Daoy (cell line): ENCODE measurements at regions not wholly inside any gene's neighbourhood (a gene's known extent, or its start where the extent isn't known, plus 50 kb on each side); places are given as distances from the start of the nearest gene placed in this dataset.
"Not testable (repeated sequence)": the region's sequence is repeated elsewhere in the genome, so short reads cannot be mapped to it uniquely, and the experiment has no call there.

Experiments used
- DNase-seq: peaks from one replicate; pipeline ENCODE4 v3.0.0-alpha.2; 2015; ENCODE audit warnings: low read depth

DNA sequence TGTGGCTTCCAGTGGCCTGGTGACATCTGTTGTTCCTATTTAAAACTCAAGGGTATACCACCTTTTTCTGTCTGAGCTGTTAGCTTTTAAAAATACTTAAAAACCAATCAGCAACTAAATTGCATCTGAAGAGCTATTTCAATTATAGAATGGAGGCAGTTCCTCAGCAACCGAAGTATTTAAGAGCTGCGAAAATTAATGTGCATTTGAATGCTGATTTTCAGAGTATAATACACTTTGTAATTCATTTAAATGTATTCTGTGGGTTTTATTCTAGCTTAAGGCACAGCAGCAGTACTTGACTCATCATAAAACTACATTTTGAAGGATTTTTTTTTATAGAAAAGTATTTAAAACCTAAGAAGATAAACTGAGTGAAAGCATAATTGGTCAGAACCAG lies 404.9 kb upstream of the PRKCQ start:
- no peak for DNase-seq

DNA sequence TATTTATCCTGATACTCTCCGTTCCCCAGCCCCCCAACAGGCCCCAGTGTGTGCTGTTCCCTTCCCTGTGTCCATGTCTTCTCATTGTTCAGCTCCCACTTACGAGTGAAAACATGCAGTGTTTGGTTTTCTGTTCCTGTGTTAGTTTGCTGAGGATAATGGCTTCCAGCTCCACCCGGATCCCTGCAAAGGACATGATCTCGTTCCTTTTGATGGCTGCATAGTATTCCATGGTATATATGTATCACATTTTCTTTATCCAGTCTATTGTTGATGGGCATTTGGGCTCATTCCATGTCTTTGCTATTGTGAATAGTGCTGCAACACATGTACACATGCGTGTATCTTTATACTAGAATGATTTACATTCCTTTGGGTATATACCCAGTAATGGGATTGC lies 403.9 kb upstream of the PRKCQ start:
- DNase-seq, result not testable (repeated sequence)

DNA sequence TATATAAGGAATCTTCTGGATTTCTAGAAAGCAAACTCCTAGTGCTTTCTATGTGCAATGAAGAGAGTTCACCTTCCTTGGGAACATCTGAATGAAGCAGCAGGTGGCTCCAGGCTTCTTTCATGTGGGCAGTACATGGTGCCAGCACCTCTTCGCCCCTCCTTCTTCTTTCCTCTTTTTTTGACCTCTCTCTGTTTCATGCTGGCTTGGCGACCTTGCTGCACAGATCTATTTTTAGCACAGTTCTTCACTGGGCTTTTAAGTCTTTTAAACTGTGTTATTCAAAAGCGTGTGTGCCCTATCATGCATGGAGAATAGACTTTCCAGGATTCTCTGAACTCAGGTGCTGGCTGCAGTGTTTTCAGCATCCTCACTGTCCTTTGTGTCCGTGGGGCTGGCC lies 400.3 kb upstream of the PRKCQ start:
- DNase-seq, result no peak

DNA sequence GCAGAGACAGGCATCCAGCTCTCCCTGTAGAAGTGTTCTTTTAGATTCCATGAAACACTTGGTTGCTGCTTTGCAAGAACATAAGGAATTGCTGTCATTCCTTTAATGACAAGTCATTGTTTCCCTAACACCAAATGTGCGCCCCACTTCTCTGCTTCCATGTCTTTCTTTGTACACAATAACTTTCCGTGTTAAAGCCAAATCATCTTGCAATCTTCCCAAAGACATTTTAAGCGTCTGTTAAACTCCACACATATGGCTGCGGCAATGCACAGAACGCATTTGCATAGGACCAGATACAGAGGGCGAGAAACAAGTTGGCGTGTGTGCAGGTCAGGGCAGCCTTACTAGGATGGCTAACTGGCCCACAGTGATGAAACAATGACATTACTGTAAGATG lies 399.3 kb upstream of the PRKCQ start:
- DNase-seq, result no peak

DNA sequence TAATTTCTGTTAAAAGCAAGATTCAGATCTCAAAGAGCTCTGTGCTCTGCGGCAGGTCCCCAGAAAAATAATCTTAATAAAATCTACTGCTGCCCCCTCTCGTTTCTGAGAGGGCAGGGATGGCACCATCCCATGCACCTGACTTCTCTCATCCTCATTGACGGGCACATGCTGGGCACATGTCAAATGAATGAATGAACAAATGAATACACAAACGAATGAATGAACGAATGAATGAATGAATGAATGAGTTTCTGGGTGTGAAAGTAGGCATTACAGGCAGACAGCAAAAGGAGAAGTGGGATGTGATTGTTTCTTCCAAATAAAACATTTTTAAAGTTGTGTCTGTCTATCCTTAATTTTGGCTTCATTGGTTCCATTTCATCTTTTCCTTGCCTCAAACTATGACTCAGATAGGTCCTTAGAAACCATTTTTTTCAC lies 398.1 kb upstream of the PRKCQ start:
- DNase-seq, result no peak

DNA sequence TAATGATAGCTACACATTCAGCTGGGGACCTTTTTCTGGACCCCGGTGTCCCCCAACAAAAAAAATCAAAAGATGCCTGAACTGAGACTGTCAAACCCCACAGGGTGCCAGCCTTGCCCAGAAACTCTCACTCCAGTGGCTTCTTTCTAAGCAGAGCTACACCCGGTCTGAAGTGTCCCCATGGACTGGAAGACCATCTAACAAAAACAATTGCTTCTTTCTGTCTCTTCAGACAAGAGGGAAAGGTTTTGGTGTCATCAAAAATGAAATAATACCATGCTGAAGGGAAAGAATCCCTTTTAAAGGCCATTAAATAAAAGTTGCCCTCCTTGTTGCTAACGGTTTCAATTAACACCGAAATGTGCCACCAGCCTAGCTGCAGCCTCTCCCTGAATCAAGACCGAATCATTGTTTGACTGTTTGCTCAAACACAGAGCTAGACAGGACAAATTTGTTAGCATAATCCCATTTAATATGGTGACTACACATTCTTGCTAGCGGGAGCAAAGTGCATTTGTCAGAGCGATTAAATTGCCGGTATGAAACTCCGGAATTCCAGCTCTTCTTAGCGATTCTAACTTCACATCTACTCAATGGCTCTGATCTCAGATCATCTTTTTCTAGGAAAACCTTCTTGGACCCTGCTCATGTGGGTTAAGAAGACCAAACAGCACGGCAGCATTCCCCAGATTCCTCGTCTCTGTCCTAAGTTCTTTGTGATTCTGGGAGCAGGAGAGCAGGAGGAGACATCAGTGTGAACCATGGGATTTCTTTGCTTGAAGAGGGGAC lies 397.5 kb upstream of the PRKCQ start:
- DNase-seq, result no peak

DNA sequence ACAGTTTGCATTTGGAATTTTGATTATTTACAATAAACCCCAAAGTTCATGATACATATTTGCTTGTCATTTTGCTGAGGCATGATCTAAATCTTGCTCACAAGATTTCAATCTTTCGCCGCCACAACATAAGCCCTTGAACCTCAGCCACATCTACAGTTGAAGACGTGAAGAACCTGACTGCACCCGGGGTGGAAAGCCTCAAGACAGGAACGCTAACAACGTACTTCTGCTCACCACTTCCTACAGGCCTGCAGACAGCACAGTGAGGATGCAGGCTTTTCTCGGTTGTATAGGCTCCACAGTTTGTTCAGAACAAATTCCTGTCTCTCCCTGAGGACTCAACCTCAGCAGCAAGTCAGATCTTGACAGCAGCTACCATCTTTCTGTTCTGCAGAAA lies 393.8 kb upstream of the PRKCQ start:
- no peak for DNase-seq

DNA sequence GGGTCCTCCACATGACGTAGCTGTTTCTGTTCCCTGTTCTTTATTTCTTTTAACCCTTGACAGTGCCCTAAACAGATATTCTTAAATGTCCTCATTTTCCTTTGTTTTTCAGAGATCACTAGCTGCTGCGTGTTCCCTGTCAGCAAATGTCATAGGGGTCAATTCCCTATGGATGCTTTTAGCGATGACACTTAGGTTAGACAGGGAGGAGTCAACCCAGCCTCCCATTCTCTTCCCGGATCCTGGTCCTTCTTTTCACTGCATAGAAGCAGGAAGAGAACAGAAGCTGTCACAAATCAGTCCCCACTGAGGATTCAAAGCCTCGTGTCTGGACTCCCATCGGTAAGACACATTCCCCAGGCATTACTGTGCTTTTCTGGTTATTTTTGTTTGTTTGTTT lies 392.1 kb upstream of the PRKCQ start:
- no peak for DNase-seq

DNA sequence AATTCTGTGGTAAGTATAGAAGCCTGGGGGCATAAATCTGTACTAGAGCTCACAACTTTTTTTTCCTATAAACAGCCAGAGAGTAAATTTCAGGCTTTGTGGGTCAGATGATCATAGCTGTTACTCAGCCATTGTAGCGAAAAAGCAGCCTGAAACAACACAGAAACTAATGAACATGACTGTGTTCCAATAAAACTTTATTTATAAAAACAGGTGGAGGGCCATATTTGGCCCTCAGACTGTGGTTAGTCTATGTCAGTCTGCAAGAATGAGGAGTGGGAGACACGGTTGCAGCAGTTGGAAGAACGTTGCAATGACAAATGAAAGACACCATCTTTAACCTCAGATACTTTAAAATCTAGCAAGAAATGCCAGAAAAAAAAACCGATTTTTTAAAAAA lies 389.6 kb upstream of the PRKCQ start:
- DNase-seq, result no peak

DNA sequence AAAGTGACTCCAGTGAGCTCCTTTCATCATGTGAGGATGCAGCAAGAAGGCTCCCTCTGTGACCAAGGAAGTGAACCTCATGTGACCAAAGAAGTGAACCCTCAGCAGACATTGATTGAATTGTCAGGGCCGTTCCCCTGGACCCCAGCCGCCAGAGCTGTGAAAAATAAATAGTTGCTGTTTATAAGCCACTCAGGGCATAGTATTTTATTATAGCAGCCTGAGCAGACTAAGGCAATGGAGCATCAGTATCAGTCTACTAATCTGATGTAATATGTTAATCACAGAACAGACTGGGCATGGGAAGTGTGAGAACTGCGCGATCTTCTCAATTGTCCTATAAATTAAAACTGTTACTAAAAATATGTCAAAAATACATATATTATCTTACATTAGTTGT lies 384.5 kb upstream of the PRKCQ start:
- DNase-seq, result no peak

DNA sequence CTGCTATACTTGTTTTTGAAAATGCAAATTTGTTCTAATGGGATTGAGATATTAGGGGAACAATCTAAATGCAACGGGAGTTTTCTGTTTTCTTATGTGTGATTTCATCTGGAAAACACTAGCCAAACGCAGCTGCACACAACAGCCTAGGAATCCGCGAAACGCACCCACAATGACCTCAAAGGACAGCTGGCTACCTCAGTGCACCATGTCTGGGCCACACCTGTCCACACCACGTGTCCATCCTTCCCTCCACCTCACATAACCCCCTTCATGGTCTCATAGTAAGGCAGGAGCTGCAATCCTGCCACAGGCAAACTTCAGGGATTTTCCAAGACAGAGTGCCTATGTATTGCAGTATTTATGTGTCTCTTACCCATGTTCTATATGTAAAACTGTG lies 382.5 kb upstream of the PRKCQ start:
- no peak for DNase-seq

DNA sequence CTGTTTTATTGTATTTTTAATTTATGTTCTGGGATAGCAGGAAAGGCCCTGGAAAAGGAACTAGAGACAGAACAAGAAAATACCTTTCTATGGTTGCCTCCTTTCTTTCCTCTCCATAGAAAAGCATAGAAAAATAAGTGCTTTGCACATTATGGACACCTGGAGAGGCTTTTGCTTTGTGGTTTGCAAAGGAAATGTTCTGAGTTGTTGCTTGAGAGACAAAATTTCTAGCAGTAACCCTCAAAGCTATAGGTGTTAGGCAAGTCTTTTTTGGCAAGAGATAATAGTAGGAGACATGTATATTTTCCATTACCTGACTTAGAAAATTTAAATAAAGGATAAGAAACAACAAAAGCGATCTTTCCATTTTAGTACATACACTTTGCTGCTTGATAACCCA lies 378.6 kb upstream of the PRKCQ start:
- DNase-seq, result no peak

DNA sequence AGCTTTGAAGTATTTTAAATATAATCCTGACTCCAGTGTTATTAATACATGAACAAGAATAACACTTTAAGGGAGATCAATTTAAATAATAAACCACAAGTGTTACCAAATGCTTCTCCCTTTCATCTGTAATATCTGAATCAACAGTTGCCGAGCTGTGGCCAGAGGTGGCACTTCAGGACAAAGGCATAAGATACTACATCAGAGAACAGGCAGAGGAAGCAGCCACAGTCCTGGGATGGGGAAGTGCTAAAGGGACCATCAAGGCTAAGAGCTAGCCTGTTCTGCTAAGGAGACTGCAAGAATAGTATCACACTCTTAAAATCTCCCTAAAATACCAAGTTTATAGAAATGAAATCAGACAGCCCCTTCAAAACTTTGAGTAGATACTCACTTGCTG lies 378.2 kb upstream of the PRKCQ start:
- DNase-seq, result no peak

DNA sequence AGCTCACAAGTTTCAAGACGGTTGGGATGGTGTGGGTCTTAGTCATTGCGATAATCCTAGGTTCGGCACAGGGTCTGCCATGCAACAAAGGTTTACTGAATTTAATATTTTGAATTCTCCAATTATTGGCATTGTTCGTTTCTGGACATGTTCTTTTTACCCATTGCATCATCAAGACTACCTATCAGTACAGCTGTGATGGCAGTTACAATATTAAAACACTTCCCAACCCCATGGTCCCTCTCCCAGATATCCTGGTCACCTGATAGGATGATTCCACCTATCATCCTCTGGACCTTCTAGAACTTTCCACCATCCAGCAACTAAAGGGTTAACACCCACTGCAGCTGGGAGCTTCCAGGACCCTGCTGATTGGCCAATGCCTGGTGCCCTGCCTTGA lies 377.8 kb upstream of the PRKCQ start:
- no peak for DNase-seq

DNA sequence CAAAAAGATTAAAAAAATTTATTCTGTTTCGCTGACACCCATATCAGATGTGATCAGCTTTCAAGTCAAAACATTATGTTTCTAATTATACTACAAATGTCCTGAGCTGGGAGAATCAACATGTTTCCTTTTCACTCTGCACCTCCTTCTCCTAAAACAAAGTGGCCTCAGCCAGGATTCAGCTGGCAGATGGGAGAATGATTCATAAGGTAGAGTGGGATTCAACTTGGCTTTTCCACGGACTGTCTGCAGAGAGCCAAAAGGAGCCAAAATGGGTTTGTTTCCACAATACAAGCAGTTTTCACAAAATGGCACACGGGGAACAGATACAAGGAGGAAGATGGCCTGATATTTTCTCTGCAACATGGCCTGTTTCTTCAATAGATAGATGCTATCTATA lies 376.5 kb upstream of the PRKCQ start:
- no peak for DNase-seq

DNA sequence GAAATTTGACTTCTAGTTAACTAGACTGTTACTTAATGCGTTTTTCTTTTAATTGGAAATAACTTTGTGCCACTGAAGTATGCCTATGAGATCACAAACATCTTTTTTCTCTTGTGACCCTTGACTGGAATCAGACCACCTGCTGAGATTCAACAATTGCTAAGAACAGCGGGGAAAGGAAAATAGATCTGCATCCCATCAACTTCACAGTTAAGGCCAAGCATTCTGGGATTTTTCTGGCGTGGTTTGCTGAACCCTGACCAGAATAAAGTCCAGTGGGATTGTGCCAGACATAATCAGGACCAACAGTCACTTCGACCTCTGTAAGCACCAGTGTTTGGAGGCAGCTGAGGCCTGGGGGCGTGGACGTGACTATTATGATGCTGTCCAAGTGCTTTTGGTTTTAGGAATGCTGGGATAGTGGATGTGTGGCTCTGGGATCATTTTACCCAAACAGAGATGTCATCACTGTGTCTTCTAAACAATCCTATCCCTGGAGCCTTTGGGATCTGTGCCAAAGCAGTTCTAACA lies 373.3 kb upstream of the PRKCQ start:
- no peak for DNase-seq

DNA sequence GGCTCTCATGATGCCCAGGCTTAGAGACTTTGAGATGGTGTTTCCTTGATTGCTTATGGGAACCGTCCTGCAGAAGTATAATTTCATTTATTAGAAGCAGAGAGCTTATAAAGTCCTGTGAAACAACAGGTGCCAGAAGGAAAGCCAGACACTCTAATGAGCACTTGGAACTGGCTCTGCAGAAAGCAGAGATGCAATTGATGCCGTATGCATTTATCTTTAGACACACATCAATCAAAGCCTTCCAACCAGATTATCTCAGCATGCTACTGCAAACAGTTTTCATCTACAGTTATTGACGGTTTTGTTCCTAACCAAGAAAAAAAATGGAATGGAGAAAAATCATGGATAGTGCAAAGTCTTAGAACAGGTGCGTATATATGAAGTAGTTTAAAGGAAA lies 371.7 kb upstream of the PRKCQ start:
- no peak for DNase-seq

DNA sequence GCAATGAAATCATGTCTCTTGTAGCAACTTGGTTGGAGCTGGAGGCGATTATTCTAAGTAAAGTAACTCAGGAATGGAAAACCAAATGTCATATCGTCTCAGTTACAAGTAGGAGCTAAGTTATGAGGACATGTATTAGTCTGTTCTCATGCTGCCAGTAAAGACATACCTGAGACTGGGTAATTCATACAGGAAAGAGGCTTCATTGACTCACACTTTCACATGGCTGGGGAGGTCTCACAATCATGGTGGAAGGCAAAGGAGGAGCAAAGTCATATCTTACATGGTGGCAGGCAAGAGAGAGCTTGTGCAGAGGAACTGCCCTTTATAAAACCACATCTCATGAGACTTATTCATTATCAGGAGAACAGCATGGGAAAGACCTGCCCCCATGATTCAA lies 370.1 kb upstream of the PRKCQ start:
- no peak for DNase-seq

DNA sequence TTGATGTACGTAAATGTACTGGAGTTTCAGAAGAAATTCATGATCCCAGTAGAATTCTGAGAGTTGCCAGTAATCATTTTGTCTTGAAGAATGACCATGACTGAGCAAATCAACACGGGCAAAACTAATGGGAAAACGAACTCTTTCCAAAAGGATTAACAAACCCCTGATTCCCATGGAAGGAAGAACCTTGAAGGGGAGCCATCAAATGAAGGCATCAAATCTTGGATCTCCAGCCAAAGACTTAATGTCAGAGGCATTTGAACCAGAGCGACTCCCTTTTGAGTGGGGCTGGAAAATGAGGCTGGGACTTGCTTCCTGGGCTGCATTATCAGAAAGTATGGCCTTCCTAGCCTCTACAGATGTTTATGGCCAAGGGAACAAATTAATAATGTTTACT lies 364.4 kb upstream of the PRKCQ start:
- no peak for DNase-seq

DNA sequence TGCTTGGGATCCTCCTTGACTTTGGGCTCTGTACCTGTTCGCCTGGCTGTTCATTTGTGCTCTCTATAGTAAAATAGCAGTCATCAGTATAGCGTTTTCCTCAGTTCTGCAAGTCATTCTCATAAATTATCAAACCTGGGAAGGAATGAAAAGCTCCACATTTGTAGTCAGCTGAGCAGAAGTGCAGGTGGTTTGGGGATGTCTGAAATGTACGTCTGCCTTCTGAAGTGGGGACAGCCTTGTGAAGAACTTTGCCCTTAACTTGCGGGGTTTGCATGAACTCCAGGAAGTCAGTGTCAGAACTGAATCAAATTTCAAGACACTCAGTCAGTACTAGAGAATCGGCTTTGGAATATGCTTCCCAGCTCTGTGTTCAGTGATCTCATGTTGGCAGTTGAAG lies 358.3 kb upstream of the PRKCQ start:
- DNase-seq, result no peak

DNA sequence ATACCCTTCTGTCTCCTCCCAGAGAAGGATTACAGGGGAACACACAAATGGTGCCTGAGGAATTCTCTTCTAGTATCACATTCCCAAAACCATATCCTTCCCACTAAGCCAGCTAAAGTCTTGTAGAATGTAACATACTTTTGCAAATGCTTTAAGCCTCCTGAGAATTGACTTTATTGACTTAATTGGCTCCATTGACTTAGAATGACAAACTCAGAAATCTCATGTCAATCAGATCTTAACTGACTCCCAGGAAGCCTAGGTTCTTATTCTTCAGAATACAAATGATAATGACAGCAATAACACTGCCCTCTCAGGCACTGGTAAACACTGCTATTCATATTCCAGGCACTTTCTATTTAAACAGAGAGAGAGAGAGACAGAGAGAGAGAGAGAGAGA lies 356.9 kb upstream of the PRKCQ start:
- no peak for DNase-seq

DNA sequence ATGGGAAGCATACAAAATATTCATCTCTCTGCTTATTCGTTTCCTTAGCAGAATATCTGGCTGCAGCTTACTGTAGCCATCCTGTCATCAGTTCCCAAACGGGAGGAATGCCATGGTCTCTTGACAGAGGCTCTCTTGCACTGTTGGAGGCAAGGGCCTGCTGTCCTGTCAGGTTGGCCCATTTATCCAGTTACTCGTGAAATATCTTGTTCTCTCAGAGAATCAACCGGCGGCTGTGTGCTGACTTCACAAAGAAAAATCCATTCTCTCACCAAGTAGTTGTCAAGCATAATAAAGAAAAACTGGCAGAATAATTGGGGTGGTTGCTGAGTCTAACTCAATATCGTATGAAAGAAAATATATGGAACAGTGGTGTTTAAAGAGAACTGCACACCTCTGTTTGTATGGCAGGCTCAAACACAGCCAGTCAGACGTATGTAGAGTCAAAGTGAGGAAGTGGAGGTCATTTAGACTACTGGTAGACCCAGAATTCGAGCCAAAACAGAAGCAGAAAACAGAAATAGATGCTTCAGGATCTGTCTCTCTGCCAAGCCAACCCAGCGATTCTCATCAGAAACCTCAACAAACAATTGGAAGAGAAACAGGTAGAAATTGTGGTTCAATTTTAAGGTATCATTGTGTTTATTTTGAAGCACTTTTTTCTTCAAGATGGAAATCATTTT lies 349.2 kb upstream of the PRKCQ start:
- DNase-seq, result no peak

DNA sequence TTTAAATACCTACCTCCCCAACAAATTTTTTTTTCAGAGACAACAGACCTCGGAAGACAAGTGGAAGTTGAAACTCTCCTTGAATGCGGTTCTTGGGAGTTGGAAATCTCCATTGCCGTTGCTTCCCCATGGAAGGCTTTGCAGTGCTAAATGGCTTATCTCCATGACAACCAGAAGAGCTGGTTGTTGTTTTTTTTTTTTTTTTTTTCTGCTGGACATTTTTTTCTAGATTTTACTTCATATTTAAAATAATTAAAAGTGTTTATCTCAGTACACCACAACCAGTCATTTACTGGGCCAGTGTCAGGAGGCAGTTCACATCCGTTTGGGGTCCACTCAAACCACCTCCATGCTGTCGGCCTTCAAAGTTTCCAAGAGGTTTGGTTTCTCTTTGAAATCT lies 348.5 kb upstream of the PRKCQ start:
- no peak for DNase-seq

DNA sequence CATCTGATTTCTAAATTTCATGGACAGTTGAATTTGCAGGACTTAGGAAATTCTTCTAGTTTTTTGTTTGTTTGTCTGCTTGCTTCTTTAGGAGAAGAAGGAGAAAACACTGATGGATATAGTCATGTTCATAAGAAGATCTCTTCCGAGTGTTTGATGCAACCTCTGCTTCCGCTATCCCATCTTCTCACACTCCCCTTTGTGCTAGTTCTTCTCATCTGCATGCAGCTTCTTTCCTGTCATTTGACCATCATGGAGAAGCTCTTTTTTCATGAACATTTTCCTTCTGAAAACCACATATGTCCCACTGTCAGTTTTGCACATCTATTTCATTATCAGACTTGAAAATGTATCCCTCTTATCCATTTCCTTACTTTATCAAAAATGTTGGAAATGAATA lies 346.9 kb upstream of the PRKCQ start:
- no peak for DNase-seq
